CD4-positive, alpha-beta T cell treated with Interleukin-1 beta for 1 hour (primary cell): ENCODE measurements at regions not wholly inside any gene's neighbourhood (a gene's known extent, or its start where the extent isn't known, plus 50 kb on each side); places are given as distances from the start of the nearest gene placed in this dataset.

Experiments
- DNase-seq, 2 donors: peaks; one replicate each; pipeline ENCODE4 v3.0.0-alpha.2; 2020 to 2022

DNA sequence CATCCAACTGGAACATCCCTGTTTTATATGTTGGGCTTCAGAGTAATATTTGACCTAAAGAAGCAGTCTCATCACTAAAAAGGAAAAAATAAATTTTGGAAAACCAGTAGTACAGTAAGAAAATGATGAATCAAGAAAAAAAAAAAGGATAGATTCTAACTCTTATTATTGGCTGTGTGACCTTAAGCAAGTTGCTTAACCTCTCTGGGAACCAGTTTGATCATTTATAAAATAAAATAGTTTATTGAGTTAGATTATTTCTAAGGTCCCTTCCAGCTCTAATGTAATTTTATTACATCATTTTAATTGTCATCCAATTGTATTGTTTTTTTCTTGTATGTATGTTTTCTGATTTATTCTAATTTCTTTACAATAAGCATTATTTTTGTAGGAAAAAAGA, 127.0 kb downstream of the PRELID2 start:
- DNase-seq = no peak

GRCh38 chr5:145704724-145705123, 130.4 kb downstream of the PRELID2 start:
- DNase-seq = no peak

DNA sequence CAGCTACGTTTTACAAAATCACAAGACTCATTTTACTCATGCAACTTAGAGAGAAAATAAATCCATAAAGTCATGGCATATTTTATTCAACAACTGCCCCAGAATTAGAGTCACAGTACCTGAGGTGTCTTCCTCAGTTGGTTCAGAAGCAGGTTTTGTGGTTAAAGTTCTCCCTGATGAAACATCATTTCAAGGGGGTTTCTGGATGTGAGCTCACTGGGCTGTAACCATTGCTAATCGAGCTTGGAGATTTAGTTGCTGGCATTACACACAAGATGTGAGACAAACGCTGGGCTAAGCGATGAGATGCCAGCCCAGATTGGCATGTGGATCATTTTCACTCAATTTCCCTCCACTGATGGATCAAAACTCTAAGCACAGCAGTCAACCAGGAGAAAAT, 131.3 kb downstream of the PRELID2 start:
- DNase-seq = no peak

GRCh38 chr5:145701404-145701803, 133.7 kb downstream of the PRELID2 start:
- DNase-seq = no peak

DNA sequence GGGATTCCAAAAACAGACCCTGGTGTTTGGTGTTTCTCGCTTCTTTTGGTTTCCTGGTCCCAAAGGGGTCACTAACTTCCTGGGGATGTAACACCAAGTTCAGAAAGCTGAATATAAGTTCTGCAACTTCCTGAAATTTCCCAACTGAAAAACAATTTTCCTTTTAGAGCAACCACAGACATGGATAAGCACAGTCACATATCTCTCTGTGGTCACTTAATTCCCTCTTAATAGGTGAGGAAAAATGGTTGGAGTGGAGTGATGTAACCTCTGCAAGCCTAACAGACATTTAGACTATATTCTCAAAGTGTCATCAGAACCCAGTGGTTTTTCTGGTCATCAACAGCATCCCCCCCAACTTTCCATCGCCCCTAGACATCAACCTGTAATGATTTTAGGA, 135.3 kb downstream of the PRELID2 start:
- no peak for DNase-seq

DNA sequence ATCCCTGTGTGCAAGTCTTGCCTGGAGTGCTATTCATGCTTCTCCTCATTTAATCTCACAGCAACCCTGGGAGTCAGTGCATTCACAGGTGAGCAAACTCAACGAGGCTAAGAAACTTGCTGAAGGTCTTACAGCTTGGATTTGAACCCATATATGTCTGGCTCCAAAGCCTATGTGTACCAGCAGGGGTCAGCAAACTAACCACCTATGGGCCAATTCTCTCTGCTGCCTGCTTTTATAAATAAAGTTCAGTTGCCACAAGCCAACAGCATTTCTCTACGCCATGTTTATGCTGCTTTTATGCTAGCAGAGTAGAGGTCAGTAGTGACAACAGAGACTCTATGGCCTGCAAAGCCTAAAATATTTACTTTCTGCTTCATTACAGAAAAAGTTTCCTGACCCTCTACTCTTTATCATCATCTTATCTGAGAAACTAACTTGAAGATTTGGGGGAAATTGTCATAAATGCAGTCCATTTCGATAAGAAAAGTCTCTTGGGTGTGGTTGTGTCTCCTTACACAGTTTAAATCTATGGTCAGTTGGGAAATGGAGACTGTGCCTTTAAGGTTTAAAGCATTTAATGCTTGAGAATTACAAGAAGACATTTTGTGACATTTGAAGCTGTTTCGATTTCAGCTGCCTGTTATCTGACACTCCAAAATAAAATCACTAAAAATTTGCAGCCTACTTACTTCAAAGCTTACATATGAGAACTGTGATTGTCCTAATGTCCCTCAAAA, 137.7 kb downstream of the PRELID2 start:
- peak in 1 of 2 donors; percentile 10 for DNase-seq

- DNase-seq = peak in 1 of 2 donors; percentile 41
Observed at GRCh38 chr5:145689235-145689634, 145.9 kb downstream of the PRELID2 start.

DNA sequence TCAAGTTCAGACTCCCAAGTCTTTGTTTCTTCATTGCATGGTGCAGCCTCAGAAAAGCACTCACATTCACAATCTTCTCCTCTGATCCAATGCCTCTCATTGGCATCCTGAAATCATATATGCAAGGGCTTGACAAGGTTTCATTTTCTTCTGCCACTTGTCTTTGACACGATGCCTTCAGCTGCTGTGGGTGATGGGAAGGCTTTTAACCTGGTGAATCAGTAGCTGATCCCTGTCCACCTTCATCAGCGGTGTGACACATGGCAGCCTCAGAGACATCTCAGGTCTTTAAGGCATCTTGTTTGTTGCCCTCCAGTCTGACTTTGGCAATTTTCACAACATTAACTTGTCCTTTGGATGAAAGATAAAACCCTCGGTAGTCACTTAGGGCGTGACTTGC, 147.2 kb downstream of the PRELID2 start:
- no peak for DNase-seq

GRCh38 chr5:145685417-145685816, 149.7 kb downstream of the PRELID2 start:
- no peak for DNase-seq

DNA sequence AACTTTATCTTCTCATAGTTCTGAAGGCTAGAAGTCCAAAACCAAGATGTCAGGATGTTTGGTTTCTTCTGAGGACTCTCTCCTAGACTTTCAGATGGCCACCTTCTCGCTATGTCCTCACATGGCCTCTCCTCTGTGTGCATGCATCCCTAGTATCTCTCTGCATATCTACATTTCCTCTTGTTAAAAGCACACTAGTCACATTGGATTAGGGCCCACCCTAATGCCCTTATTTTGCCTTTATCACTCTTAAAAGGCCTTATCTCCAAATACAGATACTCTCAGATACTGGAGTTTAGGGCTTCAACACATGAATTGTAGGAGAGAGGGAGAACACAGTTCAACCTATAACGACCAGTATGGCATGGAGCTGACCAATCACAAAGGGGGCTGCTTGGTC, 151.7 kb downstream of the PRELID2 start:
- no peak for DNase-seq

DNA sequence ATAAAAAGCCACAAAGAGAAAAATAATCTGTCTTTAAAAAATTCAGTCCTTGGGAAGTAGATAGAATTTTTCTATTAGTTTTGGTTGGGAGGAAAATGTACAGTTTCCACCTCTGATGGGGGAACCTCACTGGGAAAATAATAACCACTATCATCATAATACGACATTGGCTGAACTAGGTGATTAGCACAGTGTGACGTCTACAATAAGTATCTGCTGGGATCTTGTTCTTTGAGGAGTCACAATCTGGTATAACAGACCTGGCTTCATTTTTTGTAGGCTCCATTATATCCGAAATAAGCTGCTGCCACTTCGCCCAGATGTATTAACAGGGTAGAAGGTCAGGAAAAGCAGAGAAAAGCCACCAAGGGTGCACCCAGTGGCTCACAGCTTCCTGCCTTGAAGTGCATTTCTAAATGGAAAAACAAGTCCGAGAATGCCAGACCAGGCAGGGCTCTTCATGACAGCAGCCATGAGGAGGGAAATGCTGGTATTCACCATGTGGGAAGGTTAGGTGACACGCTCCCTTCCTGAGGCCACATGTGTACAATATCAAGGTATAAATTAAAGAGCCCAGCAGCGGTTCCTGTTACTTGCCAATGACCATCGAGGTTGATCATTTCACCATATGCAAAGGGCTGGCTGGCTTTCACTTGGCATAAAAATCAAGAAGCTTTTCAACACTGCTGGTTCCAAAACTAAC, 152.8 kb downstream of the PRELID2 start:
- DNase-seq = no peak

- DNase-seq = peak; percentile 23 to 26
Observed at GRCh38 chr5:145681686-145682085, 153.5 kb downstream of the PRELID2 start.

DNA sequence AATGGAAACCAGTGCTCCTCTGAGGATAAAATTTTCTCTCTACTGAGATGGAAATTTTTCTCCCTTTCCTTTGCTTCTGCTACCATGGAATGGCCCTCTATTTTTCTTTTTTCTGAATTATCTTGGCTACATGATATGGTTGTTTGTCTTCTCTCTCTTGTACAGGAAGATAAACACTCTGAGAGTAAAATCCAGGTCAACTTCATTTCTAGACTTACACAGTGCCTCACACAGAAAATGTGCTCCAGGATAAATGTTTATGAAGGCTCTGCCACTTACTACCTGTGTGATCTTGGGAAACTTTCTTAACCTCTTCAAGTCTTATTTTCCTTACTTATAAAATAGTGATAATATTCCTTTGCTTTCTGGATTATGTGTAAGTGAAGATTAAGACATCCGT, 153.9 kb downstream of the PRELID2 start:
- no peak for DNase-seq

DNA sequence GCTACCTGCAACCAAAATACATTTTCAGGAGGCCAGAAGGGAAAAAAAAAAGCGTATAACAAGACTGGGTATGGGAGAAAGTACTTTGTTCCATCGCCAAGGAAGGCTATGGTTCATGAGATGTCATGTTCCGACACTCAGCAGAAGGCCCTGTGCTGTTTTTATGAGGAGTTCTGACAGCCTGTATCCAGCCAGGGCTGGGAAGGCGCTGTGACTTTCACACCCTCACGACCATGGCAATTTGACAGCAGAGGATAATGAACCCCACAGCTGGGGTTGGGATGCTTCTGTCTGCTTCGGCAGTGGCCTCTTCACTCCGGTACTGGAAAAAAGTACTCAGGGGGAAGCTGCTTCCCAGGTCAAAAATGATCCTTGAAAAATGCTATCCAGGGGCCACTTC, 154.4 kb downstream of the PRELID2 start:
- DNase-seq = no peak

DNA sequence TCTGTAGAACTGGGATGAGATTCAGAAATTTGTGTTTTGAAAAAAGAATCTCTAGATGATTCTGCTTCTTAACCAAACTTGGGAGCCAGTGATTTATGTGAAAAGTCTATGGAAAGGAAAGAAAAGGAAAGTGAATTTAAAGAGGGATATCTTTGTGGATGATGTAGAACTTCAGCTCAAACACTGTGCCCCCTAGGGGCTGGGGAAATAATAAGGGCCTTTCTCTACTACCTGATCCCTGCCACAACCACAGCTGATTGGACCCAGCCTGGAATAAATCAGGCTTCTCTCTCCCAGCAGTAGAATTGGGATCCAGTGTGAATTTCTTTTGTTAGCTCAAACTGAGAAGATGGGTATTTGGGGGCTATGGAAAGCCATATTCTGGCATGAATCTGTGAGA, 155.0 kb downstream of the PRELID2 start:
- DNase-seq = no peak

- no peak for DNase-seq
Observed at GRCh38 chr5:145678255-145678654, 156.9 kb downstream of the PRELID2 start.

DNA sequence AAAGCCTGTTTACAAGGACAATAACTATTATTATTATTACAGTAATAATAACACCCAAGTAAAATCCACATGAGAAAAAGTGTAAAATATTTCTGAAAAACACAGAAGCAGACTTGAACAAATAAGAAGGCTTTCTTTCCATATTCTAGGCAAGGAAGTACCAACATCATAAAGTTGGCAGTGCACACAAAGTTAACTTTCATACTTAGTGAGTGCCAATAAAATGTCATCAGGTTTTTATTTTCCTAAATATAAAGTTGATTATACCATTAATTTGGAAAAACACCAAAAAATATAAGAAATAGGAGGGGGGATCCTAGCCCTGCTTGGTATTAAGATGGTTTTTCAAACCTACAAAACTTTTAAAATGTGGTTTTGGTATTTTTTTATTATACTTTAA, 161.4 kb downstream of the PRELID2 start:
- DNase-seq = no peak

DNA sequence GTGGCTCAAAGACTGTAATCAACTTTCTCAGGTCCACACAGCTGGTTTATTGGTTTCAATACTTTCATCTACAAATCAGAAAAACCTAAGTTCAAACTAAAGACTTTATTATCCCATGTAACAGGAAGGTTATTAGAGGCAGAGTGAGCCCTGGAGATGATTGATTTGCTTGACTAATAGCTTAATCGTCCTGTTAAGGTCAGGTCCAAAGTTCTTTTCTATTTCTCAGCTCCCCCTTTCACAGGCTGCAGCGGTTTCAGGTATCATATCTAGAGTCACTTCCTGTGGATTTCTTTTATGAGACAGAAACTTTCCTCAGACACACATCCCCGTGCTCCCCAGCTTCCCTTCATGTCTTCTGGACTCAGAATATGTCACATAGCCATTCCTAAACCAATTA, 166.4 kb downstream of the PRELID2 start:
- no peak for DNase-seq

DNA sequence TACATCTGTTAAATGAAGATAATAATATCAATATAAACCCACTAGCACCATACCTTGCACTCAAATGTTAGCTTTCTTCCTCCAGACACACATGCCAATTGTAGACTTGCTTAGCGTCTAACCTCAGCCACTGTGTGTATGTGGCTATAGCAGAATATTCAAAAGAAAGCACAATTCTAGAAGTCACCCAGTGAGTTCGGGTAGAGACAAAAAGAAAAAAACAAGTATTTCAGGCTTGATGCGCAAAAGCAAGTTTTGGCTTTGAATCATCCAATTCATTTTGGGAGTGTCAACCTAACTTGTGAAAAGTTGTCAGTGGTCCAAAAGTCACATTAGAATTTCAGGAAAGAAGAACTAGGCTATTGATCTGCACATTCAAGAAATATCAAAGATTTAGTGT, 167.4 kb downstream of the PRELID2 start:
- no peak for DNase-seq

DNA sequence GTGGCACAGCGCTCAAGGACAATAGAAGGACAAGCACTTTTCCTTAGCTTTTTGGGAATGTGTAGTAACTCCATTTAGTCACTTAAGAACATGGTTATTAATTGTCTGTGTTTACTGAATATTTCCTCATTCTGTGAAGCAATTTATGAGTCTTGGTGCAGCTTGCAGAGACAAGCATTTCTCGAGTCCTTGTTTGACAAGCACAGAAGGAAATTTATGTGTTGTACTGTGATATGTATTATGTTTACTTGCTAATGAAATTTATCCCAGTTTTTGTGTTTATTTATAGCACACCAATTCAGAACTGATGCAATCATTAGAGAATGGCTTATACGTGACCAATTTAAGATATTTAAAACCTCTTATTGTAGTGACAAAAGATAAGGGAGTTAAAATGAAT, 168.6 kb downstream of the PRELID2 start:
- DNase-seq = no peak

DNA sequence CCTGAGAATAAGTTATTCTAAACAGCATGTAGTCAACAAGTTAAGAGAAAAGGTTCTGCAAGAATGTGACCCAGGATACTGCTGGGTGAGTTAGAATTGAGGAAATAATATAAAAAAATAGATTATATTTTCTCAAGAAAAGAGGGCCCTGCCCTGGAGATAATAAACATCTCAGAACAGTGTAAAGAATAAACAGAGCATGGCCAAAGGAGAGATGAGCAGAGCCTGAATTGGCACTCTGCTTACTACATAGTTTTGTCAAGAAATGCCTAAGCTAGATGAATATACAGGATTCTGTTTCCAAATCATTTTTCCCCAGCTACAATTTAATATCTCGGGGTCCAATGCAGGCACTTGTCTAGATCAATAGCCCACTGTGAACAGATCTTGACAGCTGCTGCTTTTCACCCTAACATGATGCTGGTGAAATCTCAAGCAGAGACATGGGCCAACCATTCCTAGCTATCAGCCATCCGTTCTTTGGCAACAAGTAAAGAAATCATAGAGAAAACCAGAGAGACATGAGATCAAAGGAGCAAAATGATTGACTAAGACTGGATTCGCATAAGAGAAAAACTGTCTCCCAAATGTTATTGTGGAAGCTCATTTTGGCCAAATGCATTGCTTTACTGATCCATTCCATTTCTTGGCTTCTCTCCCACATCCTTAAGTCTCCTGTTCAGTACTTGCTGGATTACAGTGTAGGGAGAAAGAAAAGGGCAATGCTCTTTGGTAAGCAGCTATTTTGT, 173.2 kb downstream of the PRELID2 start:
- no peak for DNase-seq

GRCh38 chr5:145660897-145661640, 174.1 kb downstream of the PRELID2 start:
- no peak for DNase-seq

- DNase-seq = no peak
Observed at GRCh38 chr5:145658435-145658834, 176.7 kb downstream of the PRELID2 start.
